HFF-Myc (cell line): ENCODE measurements at regions not wholly inside any gene's neighbourhood (a gene's known extent, or its start where the extent isn't known, plus 50 kb on each side); places are given as distances from the start of the nearest gene placed in this dataset.

Experiments
- DNase-seq: peaks from one replicate; pipeline ENCODE4 v3.0.0-alpha.2; 2011; ENCODE audit warnings: low read depth; ENCODE audit errors: extremely low read depth
- H3K4me3 ChIP-seq: replicated peaks from 2 replicates; pipeline ENCODE4 v1.5.1; 2011; ENCODE audit warnings: low read depth, mild to moderate bottlenecking, control low read depth, low read length
- TF ChIP-seq, protein P1 (sequence below): IDR thresholded peaks from 2 replicates; pipeline ENCODE4 v1.5.1; 2012; ENCODE audit warnings: mild to moderate bottlenecking, low read depth, low read length, control low read depth; ENCODE audit errors: missing control alignments

DNA sequence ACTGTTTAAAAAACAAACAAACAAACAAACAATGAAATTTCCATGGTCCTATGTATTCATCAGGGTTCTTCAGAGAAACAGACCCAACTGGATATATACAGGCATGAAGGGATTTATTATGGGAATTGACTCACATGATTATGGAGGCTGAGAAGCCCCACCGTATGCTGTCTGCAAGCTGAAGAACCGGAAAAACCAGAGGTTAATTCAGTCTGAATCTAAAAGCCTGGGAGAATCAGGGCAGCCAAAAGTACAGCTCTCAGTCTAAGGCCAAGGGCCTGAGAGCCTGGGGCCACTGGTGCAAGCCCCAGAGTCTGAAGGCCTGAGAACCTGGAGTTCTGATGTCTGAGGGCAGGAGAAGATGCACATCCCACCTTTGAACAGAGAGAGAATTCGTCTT lies 163.5 kb downstream of the MDFIC start:
- DNase-seq = no peak
- TF ChIP-seq, protein P1, sequence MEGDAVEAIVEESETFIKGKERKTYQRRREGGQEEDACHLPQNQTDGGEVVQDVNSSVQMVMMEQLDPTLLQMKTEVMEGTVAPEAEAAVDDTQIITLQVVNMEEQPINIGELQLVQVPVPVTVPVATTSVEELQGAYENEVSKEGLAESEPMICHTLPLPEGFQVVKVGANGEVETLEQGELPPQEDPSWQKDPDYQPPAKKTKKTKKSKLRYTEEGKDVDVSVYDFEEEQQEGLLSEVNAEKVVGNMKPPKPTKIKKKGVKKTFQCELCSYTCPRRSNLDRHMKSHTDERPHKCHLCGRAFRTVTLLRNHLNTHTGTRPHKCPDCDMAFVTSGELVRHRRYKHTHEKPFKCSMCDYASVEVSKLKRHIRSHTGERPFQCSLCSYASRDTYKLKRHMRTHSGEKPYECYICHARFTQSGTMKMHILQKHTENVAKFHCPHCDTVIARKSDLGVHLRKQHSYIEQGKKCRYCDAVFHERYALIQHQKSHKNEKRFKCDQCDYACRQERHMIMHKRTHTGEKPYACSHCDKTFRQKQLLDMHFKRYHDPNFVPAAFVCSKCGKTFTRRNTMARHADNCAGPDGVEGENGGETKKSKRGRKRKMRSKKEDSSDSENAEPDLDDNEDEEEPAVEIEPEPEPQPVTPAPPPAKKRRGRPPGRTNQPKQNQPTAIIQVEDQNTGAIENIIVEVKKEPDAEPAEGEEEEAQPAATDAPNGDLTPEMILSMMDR = no peak

DNA sequence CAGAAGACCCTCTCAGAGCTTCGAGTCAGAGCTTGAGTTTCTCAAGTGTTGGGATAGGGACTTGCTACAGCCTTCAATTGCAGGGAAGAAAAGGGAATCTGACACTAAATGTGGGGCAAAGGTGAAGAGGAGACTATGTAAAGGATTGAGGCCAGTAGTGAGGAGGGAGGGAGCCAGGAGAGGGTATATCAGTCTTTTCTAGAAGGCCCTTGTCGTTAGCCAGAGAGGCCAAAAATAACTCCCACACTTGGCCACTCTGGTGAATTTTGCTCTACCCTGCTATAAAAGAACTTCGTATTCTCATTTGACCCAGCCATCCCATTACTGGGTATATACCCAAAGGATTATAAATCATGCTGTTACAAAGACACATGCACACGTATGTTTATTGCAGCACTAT lies 162.0 kb downstream of the MDFIC start:
- TF ChIP-seq, protein P1 = no peak
- H3K4me3 ChIP-seq = no peak overlapping the region

More for the DNA sequence above, 163.5 kb downstream of the MDFIC start:
- no peak overlapping the region for H3K4me3 ChIP-seq

DNA sequence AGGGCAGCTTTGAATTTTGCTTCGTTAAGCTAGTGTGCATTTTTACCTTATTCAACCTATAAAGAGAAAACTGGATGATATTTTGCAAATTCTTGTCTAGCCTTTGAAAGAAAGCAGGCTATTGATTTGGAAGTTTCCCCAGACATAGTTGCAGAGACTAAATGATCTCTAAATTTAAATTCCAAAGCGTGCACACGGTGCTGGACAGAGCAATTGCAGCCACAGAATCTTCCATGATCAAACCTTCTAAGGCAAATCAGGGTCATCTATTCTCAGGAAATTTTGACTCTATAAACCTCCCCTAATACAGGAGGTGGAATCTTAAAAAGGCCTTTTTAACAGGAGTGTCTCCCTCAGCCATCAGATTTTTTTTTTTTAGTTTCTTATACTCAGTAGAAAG lies 159.9 kb downstream of the MDFIC start:
- DNase-seq = no peak
- H3K4me3 ChIP-seq = no peak overlapping the region
- TF ChIP-seq, protein P1 = no peak

More for the DNA sequence above, 162.0 kb downstream of the MDFIC start:
- no peak for DNase-seq

DNA sequence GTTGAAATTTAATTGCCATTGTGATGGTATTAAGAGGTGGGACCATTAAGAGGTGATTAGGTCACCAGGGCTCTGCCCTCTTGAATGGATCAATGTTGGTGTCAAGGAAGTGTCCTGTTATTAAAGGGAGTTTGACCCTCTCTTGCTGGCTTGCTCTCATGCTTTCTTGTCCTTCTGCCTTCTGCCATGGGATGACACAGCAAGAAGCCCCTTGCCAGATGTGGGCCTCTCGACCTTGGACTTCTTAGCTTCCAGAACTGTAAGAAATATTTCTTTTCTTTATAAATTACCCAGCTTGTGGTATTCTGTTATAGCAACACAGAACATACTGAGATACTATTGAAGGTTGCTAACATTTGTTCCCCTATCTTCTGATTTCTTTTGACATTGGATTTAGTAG lies 157.0 kb downstream of the MDFIC start:
- DNase-seq = no peak
- TF ChIP-seq, protein P1 = no peak
- H3K4me3 ChIP-seq = no peak overlapping the region

DNA sequence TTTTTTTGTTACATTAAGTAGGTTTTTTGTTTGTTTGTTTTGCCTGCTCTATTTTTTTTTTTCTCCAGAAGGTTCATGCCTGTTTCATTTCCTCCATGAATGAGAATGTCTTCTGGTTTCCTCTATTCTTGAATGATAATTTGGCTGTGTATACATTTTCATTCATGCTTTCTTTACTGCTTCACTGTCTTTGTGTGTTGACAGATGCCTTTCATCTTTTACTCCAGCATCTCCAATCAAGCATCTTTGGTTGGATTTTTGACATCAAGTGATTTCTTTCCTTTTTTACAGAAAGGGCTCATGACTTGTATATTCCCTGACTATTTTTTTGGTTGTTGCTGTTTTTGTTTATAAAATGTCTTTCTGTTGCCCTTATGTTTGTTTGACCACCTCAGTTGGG lies 156.5 kb downstream of the MDFIC start:
- no peak for DNase-seq
- TF ChIP-seq, protein P1 = no peak
- no peak overlapping the region for H3K4me3 ChIP-seq

DNA sequence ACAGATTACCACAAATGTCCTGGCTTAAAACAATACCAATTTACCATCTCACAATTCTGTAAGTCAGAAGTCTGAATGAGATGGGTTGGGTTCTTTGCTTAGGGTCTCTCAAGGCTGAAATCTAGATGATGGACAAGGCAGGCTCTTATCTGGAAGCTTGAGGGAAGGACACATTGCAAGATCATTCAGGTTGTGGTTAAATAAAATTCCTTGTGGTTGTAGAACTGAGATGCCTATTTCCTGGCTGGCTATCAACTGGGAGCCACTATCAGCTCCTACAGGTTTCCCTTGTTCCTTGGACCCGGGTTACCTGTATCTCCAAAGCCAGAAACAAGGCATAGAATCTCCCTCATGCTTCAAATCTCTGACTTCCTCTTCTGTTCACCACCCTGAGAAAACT lies 148.4 kb downstream of the MDFIC start:
- TF ChIP-seq, protein P1 = no peak
- no peak for DNase-seq

More for the DNA sequence above, 148.4 kb downstream of the MDFIC start:
- H3K4me3 ChIP-seq = no peak overlapping the region
